PC-9 (cell line): ENCODE measurements at regions not wholly inside any gene's neighbourhood (a gene's known extent, or its start where the extent isn't known, plus 50 kb on each side); places are given as distances from the start of the nearest gene placed in this dataset.

Source experiments
- BruUV-seq: library from RNA; stranded (reverse); fragments of 400-500 nt; replicated peaks from 2 replicates; lab custom pipeline; 2021; lab: Mats Ljungman, UMichigan
- CTCF ChIA-PET: fragments of 300-600 bp; sonication (Branson Sonifier 250); formaldehyde crosslinking; loops from one replicate; lab custom pipeline; 2022; ENCODE audit warnings: antibody characterized with exemption; lab: Charles Lee
- POLR2A ChIA-PET: fragments of 300-600 bp; sonication (Branson Sonifier 250); formaldehyde crosslinking; loops from one replicate; lab custom pipeline; 2022; ENCODE audit warnings: antibody characterized with exemption; ENCODE audit not compliant: unreplicated experiment; lab: Charles Lee
- DNase-seq, 2 experiments: peaks; one replicate each; pipeline versions ENCODE4 v3.0.0 to v3.0.0-alpha.2; 2015 to 2022; ENCODE audit warnings: mixed read lengths in 1 of 2
- H2AFZ ChIP-seq: fragments of 200-600 bp; sonication (generic); 2 replicates; pipeline ENCODE4 v1.8.1; 2017; ENCODE audit warnings: antibody characterized with exemption
- H3F3A ChIP-seq: fragments of 200-600 bp; sonication (generic); 2 replicates; pipeline ENCODE4 v1.8.1; 2017; ENCODE audit warnings: antibody characterized with exemption, mild to moderate bottlenecking, low read depth; ENCODE audit not compliant: insufficient read depth
- H3K27ac ChIP-seq: fragments of 200-600 bp; sonication (generic); 2 replicates; pipeline ENCODE4 v1.6.1; 2016; ENCODE audit warnings: mixed run types
- H3K27me3 ChIP-seq: fragments of 200-600 bp; sonication (generic); 2 replicates; pipeline ENCODE4 v1.6.1; 2016; ENCODE audit warnings: low read depth, mixed run types; ENCODE audit not compliant: insufficient read depth
- H3K36me3 ChIP-seq: fragments of 200-600 bp; sonication (generic); 2 replicates; pipeline ENCODE4 v1.6.1; 2016; ENCODE audit warnings: low read depth, mixed run types
- H3K4me1 ChIP-seq: fragments of 200-600 bp; sonication (generic); replicated peaks from 2 replicates; pipeline ENCODE4 v1.6.1; 2016; ENCODE audit warnings: mixed run types; ENCODE audit not compliant: insufficient read depth
- H3K4me2 ChIP-seq: fragments of 200-600 bp; sonication (generic); 2 replicates; pipeline ENCODE4 v1.6.1; 2017; ENCODE audit warnings: mixed run types
- H3K4me3 ChIP-seq: fragments of 200-600 bp; sonication (generic); 2 replicates; pipeline ENCODE4 v1.6.1; 2016; ENCODE audit warnings: mixed run types
- H3K79me2 ChIP-seq: fragments of 200-600 bp; sonication (generic); 2 replicates; pipeline ENCODE4 v1.6.1; 2017; ENCODE audit warnings: low read depth, mixed run types
- H3K9me2 ChIP-seq: fragments of 200-600 bp; sonication (generic); 2 replicates; pipeline ENCODE4 v1.8.1; 2017; ENCODE audit warnings: mild to moderate bottlenecking; ENCODE audit not compliant: insufficient read depth
- H3K9me3 ChIP-seq: fragments of 200-600 bp; sonication (generic); 2 replicates; pipeline ENCODE4 v1.8.1; 2016; ENCODE audit warnings: low read depth; ENCODE audit not compliant: insufficient read depth
- H4K20me1 ChIP-seq: fragments of 200-600 bp; sonication (generic); 2 replicates; pipeline ENCODE4 v1.8.1; 2017; ENCODE audit not compliant: insufficient read depth
- EZH2 ChIP-seq: fragments of 200-600 bp; sonication (generic); IDR thresholded peaks from 2 replicates; pipeline ENCODE4 v1.8.0; 2017; ENCODE audit warnings: antibody characterized with exemption, low read depth
- intact Hi-C: fragments of 100-400 bp; cut with micrococcal nuclease; formaldehyde crosslinking; loops from one replicate; pipeline ENCODE4 v1.10.0; 2022; ENCODE audit not compliant: unreplicated experiment
- TF ChIP-seq, protein P1 (sequence below): fragments of 200-600 bp; sonication (generic); conservative IDR thresholded peaks from 2 replicates; pipeline ENCODE4 v1.6.1; 2017; ENCODE audit warnings: mixed run types, antibody characterized with exemption, mild to moderate bottlenecking, moderate library complexity

DNA sequence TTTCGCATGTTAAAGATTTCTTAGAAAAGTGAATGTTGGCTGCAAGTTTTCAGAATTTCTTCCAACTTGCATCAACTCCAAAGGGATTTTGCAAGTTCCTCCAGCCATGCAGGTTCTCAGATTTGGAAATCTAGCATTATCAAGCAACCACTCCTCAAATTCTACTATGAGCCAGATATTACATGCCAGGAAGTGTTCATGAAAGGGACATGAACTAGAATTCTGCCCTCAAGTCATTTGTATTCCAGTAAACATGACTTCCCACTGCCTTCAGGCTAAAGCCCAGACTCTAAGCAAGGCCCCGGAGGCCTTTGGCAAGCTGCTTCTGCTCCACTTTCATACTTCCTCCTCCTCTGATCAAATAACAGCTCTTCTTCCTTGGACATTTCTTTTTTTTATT, 111.3 kb upstream of the PAPPA start:
- no peak for TF ChIP-seq EZH2
- TF ChIP-seq, protein P1, sequence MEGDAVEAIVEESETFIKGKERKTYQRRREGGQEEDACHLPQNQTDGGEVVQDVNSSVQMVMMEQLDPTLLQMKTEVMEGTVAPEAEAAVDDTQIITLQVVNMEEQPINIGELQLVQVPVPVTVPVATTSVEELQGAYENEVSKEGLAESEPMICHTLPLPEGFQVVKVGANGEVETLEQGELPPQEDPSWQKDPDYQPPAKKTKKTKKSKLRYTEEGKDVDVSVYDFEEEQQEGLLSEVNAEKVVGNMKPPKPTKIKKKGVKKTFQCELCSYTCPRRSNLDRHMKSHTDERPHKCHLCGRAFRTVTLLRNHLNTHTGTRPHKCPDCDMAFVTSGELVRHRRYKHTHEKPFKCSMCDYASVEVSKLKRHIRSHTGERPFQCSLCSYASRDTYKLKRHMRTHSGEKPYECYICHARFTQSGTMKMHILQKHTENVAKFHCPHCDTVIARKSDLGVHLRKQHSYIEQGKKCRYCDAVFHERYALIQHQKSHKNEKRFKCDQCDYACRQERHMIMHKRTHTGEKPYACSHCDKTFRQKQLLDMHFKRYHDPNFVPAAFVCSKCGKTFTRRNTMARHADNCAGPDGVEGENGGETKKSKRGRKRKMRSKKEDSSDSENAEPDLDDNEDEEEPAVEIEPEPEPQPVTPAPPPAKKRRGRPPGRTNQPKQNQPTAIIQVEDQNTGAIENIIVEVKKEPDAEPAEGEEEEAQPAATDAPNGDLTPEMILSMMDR, result no peak
- BruUV-seq, result no TSS peak
- H3K4me3 ChIP-seq, result no peak overlapping the region
- POLR2A ChIA-PET, result no interaction called here
- H3K36me3 ChIP-seq, result no peaks in the 10 kb centered on the region
- CTCF ChIA-PET, result no interaction called here
- DNase-seq, result no peak
- H3K4me1 ChIP-seq, result no peaks in the 10 kb centered on the region
- H3K79me2 ChIP-seq, result no peaks in the 10 kb centered on the region
- no peak overlapping the region for H3K4me2 ChIP-seq
- no peak overlapping the region for H2AFZ ChIP-seq
- intact Hi-C loops, result no loop called here
- H3K9me3 ChIP-seq, result no peaks in the 10 kb centered on the region
- H4K20me1 ChIP-seq, result no peaks in the 10 kb centered on the region
- H3K27me3 ChIP-seq, result no peaks in the 10 kb centered on the region
- H3K9me2 ChIP-seq, result no peaks in the 10 kb centered on the region
- no peak overlapping the region for H3K27ac ChIP-seq
- H3F3A ChIP-seq, result no peaks in the 10 kb centered on the region

DNA sequence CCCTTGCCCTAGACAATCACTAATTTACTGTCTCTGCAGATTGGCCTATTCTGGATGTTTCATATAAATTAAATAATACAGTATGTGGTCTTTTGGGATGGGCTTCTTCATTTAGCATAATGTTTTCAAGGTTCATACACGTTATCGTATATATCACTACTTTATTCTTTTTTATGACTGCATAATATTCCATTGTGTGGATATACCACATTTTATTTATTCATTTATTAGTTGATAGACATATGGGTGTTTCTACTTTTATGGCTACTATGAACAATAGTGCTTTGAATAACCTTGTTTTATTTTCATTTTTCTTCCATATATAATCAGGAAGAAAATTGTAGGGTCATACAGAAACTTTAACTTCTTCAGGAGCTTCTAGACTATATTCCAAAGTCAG, 108.5 kb upstream of the PAPPA start:
- intact Hi-C loops, result no loop called here
- Histone ChIP-seq H3K79me2 (no peaks in the 10 kb centered on the region), H3K4me1 (peaks cover 6% of the 10 kb centered on the region), H3K36me3 (no peaks in the 10 kb centered on the region), H4K20me1 (no peaks in the 10 kb centered on the region), H3K27ac (no peak overlapping the region), H3F3A (no peaks in the 10 kb centered on the region), H2AFZ (no peak overlapping the region), H3K27me3 (no peaks in the 10 kb centered on the region), H3K4me2 (no peak overlapping the region), H3K9me3 (peaks cover 4% of the 10 kb centered on the region; the same call in 1 of the 2 replicates), H3K4me3 (no peak overlapping the region), H3K9me2 (no peaks in the 10 kb centered on the region)
- no peak for TF ChIP-seq EZH2
- TF ChIP-seq, protein P1, result no peak
- POLR2A ChIA-PET, result no interaction called here
- DNase-seq, result no peak
- BruUV-seq, result no TSS peak
- CTCF ChIA-PET, result no interaction called here

DNA sequence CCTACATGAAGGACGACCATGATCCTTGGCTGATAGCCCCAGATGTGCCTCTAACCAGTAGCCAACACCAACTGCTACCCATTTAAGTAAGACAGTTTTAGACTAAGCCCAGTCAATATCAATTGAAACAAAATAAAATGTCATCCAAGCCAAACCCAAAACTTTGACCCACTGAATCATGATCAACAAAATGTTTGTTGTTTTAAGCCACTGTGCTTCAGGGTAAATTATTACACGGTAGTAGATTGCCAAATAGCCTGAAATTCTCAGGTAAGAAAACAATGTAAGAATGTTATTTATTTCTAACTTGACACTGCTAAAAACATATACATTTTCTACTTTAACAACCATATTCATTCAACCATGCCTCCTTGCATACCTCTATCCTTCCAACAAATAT, 105.5 kb upstream of the PAPPA start:
- TF ChIP-seq, protein P1, result no peak
- TF ChIP-seq EZH2, result no peak
- Histone ChIP-seq H3K4me3 (no peak overlapping the region), H2AFZ (no peak overlapping the region), H4K20me1 (no peaks in the 10 kb centered on the region), H3F3A (no peaks in the 10 kb centered on the region), H3K79me2 (no peaks in the 10 kb centered on the region), H3K27ac (no peak overlapping the region), H3K9me2 (no peaks in the 10 kb centered on the region), H3K36me3 (no peaks in the 10 kb centered on the region), H3K4me2 (no peak overlapping the region), H3K27me3 (no peaks in the 10 kb centered on the region), H3K9me3 (peaks cover 7% of the 10 kb centered on the region; the same call in 1 of the 2 replicates), H3K4me1 (peaks cover 6% of the 10 kb centered on the region)
- ChIA-PET CTCF (no interaction called here), POLR2A (no interaction called here)
- no peak for DNase-seq
- intact Hi-C loops, result no loop called here
- no TSS peak for BruUV-seq
